ENCODE measurements at regions not wholly inside any gene's neighbourhood (a gene's known extent, or its start where the extent isn't known, plus 50 kb on each side); places are given as distances from the start of the nearest gene placed in this dataset.

DNA sequence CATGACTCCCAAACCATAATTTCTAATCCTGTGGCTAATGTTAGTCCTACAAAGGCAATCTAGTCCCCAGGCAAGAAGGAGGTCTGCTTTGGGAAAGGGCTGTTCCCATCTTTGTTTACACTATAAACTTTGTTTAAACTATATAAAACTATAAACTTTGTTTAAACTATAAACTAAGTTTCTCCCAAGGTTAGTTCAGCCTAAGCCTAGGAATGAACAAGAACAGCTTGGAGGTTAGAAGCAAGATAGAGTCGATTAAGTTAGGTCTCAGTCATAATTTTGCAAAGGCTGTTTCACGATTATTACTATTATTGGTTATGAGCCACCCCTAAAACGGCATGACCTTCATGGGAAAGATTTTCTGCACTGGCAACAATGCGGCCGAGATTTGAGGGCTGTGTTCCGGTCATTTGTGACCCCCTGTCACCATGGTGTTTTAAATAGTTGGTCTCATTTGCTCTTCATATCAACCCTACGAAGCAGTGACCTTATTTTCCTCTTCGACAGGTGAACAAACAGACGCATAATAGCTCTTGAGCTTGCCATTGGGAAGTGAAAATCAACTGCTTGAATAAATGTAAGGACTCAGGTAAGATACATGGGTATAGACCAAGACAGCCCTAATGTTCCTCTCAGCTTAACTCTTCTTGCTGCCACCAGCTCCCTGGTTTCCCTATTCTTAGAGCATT, 322.6 kb upstream of the TMEM132C start:
- no peak for DNase-seq (ENCODE audit: low read depth)
- H3K4me3 ChIP-seq (ENCODE audit: low read depth, low read length): no peak overlapping the region

DNA sequence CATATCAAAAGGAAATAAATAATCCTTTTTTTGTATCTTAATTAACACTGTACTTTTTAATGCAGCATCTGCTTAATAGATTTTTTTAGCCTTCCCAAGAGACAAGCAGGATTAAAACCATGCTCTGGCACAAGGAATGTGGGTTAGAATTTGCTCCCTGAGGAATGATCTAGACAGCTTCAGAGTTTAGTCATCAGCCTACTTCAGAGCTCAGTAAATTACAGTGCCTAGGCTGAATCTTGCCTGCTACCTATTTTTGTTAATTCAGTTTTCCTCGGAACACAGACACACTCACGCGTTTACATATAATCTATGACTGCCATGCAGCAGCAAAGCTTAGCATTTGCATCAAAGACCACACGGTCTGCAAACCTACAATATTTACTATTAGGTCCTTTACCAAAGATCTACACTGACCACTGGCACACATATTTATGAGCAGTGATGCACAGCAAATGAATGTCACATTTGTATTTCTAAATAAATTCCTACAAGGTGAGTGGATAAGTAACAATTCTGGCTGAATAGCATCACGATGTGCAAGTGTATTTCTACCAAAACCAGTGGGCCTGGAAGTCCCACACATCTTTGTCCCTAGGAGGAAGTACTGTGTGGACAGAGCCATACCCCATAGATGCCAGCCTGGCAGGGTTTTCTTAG, 309.8 kb upstream of the TMEM132C start:
- no peak overlapping the region for H3K4me3 ChIP-seq (ENCODE audit: low read depth, low read length)
- H3K36me3 ChIP-seq (ENCODE audit: control insufficient read depth, insufficient read depth, low read length): no peaks in the 10 kb centered on the region
- TF ChIP-seq, protein P1, sequence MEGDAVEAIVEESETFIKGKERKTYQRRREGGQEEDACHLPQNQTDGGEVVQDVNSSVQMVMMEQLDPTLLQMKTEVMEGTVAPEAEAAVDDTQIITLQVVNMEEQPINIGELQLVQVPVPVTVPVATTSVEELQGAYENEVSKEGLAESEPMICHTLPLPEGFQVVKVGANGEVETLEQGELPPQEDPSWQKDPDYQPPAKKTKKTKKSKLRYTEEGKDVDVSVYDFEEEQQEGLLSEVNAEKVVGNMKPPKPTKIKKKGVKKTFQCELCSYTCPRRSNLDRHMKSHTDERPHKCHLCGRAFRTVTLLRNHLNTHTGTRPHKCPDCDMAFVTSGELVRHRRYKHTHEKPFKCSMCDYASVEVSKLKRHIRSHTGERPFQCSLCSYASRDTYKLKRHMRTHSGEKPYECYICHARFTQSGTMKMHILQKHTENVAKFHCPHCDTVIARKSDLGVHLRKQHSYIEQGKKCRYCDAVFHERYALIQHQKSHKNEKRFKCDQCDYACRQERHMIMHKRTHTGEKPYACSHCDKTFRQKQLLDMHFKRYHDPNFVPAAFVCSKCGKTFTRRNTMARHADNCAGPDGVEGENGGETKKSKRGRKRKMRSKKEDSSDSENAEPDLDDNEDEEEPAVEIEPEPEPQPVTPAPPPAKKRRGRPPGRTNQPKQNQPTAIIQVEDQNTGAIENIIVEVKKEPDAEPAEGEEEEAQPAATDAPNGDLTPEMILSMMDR (IDR thresholded peaks at IDR 0.05; ENCODE audit: insufficient read depth, low read length, poor library complexity, severe bottlenecking): no peak
- no peaks in the 10 kb centered on the region for H3K27me3 ChIP-seq (ENCODE audit: control insufficient read depth, insufficient read depth, low read length)
- DNase-seq (ENCODE audit: low read depth): no peak

More for the DNA sequence above, 322.6 kb upstream of the TMEM132C start:
- TF ChIP-seq, protein P1 (IDR thresholded peaks at IDR 0.05; ENCODE audit: insufficient read depth, low read length, poor library complexity, severe bottlenecking): no peak
- no peaks in the 10 kb centered on the region for H3K27me3 ChIP-seq (ENCODE audit: control insufficient read depth, insufficient read depth, low read length)
- no peaks in the 10 kb centered on the region for H3K36me3 ChIP-seq (ENCODE audit: control insufficient read depth, insufficient read depth, low read length)

DNA sequence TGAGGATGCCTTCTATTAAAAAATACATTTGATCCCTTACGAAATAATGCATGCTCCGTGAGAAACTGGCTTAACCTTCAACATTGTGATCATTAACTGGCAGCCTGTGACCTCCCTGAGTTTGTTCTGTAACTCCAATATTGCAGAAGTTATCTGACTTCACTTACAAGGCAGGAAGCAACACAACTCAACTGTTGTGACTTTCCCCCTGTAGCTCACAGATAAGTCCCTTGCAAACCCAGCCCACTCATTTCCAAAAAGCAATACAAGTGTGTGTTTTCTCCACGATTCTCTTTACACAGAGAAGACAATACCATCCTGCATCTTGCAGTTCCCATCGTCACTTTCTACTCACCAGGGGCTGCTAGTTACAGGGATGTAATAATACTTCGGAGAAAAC, 304.7 kb upstream of the TMEM132C start:
- TF ChIP-seq, protein P1 (IDR thresholded peaks at IDR 0.05; ENCODE audit: insufficient read depth, low read length, poor library complexity, severe bottlenecking): no peak
- Histone ChIP-seq H3K27me3 (ENCODE audit: control insufficient read depth, insufficient read depth, low read length) (no peaks in the 10 kb centered on the region), H3K4me3 (ENCODE audit: low read depth, low read length) (no peak overlapping the region), H3K36me3 (ENCODE audit: control insufficient read depth, insufficient read depth, low read length) (no peaks in the 10 kb centered on the region)
- no peak for DNase-seq (ENCODE audit: low read depth)

DNA sequence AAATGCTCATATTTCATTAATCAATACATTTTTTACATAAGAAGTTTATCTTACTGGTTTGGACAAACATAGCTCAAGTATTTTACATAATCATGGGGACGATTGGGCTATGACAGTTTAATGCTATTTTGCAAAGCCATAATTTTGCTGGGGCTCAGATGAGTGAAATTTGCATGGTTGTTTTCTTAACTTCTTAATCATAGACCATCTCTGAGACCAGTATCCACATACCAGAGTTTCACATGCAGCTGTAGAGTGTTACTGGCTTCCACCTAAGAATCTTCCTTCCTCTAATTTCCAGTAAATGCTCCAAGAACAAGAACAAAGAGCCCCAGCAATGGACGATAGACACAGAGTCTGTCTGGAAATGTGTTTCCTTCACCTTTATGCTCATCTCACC, 303.0 kb upstream of the TMEM132C start:
- no peak for DNase-seq (ENCODE audit: low read depth)
- no peak overlapping the region for H3K4me3 ChIP-seq (ENCODE audit: low read depth, low read length)

DNA sequence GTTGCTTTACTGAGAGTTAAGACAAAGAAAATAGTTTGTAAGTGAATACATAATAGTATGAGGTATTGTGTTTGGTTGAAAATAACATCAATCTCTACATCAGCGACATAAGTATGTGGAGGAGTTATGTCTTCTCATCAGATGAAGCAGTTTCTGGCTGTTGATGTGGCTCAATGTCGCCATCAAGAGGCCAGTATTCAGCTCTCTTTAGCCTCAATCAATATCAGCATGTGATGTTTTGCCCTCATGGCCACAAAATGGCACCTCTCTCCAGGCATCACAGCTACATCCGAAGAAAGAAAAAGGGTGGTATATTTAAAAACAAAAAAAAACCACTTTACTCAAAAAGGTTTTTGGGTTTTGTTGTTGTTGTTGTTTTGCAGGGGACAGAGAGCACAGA, 302.3 kb upstream of the TMEM132C start:
- TF ChIP-seq, protein P1 (IDR thresholded peaks at IDR 0.05; ENCODE audit: insufficient read depth, low read length, poor library complexity, severe bottlenecking): peak; percentile 17
- DNase-seq (ENCODE audit: low read depth): no peak
- Histone ChIP-seq H3K27me3 (ENCODE audit: control insufficient read depth, insufficient read depth, low read length) (no peaks in the 10 kb centered on the region), H3K36me3 (ENCODE audit: control insufficient read depth, insufficient read depth, low read length) (no peaks in the 10 kb centered on the region), H3K4me3 (ENCODE audit: low read depth, low read length) (no peak overlapping the region)

More for the DNA sequence above, 303.0 kb upstream of the TMEM132C start:
- TF ChIP-seq, protein P1 (IDR thresholded peaks at IDR 0.05; ENCODE audit: insufficient read depth, low read length, poor library complexity, severe bottlenecking): no peak
- Histone ChIP-seq H3K27me3 (ENCODE audit: control insufficient read depth, insufficient read depth, low read length) (no peaks in the 10 kb centered on the region), H3K36me3 (ENCODE audit: control insufficient read depth, insufficient read depth, low read length) (no peaks in the 10 kb centered on the region)
